A549 (cell line): ENCODE measurements at regions not wholly inside any gene's neighbourhood (a gene's known extent, or its start where the extent isn't known, plus 50 kb on each side); places are given as distances from the start of the nearest gene placed in this dataset.

Experiments
- ATAC-seq, 2 experiments: fragments of 200-7000 bp in 1 of 2; fragments of >200 bp in 1 of 2; cut with Nextera tagmentation in 1 of 2; cut with Tn5 transposase in 1 of 2; 3 replicates each; pipeline versions ENCODE4 v1.8.0 to v1.9.1; 2018 to 2020; ENCODE audit warnings: mild to moderate bottlenecking in 1 of 2, moderate library complexity in 1 of 2
- CTCF ChIA-PET: fragments of 300-600 bp; sonication (Branson Sonifier 250); formaldehyde crosslinking; extraction: SDS; loops from one replicate; lab custom pipeline; 2021; ENCODE audit warnings: antibody characterized with exemption, inconsistent platforms; lab: Yijun Ruan, JAX
- POLR2A ChIA-PET: fragments of 350-600 bp; formaldehyde crosslinking; extraction: SDS; loops from one replicate; lab custom pipeline; 2021; ENCODE audit warnings: antibody characterized with exemption, inconsistent platforms; lab: Yijun Ruan, JAX
- DNase-seq, 2 experiments: peaks; one replicate each; pipeline versions ENCODE4 v3.0.0 to v3.0.0-alpha.2; 2011 to 2016; ENCODE audit warnings: low read depth in 1 of 2, low spot score in 1 of 2
- FAIRE-seq: peaks from 2 replicates; lab custom pipeline; 2011; peaks lifted over from hg19 to GRCh38; lab: Jason Lieb, UNC
- H3K27ac ChIP-seq, 2 experiments: fragments of >200 bp; sonication (Bioruptor Twin); formaldehyde crosslinking; 3 replicates each; pipeline ENCODE4 v1.5.1; 2016 to 2017
- H3K4me1 ChIP-seq: fragments of >200 bp; sonication (Bioruptor Twin); formaldehyde crosslinking; 3 replicates; pipeline ENCODE4 v1.6.1; 2016
- H3K4me2 ChIP-seq: fragments of >200 bp; sonication (Bioruptor Twin); formaldehyde crosslinking; 3 replicates; pipeline ENCODE4 v1.6.1; 2016
- H3K4me3 ChIP-seq: fragments of >200 bp; sonication (Bioruptor Twin); formaldehyde crosslinking; 3 replicates; pipeline ENCODE4 v1.5.1; 2016
- H3K9me3 ChIP-seq: fragments of >200 bp; sonication (Bioruptor Twin); formaldehyde crosslinking; 3 replicates; pipeline ENCODE4 v1.6.1; 2016
- ATOH8 ChIP-seq: fragments of 250-450 bp; sonication (Bioruptor Pico); IDR thresholded peaks from 2 replicates; pipeline ENCODE4 v1.5.0; 2020; ENCODE audit warnings: low read depth, mild to moderate bottlenecking, moderate library complexity
- BCL3 ChIP-seq: fragments of >200 bp; sonication (Bioruptor Twin); formaldehyde crosslinking; IDR thresholded peaks from 3 replicates; pipeline ENCODE4 v1.6.1; 2016
- CBX8 ChIP-seq: fragments of 200-600 bp; sonication (generic); IDR thresholded peaks from 2 replicates; pipeline ENCODE4 v1.6.1; 2016
- CHD2 ChIP-seq: fragments of 150-350 bp; IDR thresholded peaks from 2 replicates; pipeline ENCODE4 v1.6.1; 2014; ENCODE audit warnings: low read length; ENCODE audit not compliant: partially characterized antibody
- CHD4 ChIP-seq: fragments of 200-600 bp; sonication (generic); IDR thresholded peaks from 2 replicates; pipeline ENCODE4 v1.6.1; 2016; ENCODE audit warnings: antibody characterized with exemption, mild to moderate bottlenecking, borderline replicate concordance
- EHF ChIP-seq: fragments of 250-450 bp; sonication (Bioruptor Pico); IDR thresholded peaks from 2 replicates; pipeline ENCODE4 v1.5.0; 2020; ENCODE audit warnings: mild to moderate bottlenecking
- EHMT2 ChIP-seq: fragments of 200-600 bp; sonication (generic); IDR thresholded peaks from 2 replicates; pipeline ENCODE4 v1.6.1; 2016; ENCODE audit warnings: antibody characterized with exemption, low read depth, mild to moderate bottlenecking, moderate library complexity
- ESRRA ChIP-seq: fragments of 150-350 bp; IDR thresholded peaks from 2 replicates; pipeline ENCODE4 v1.6.1; 2014; ENCODE audit warnings: mild to moderate bottlenecking, low read length, borderline replicate concordance
- FOSL2 ChIP-seq, 2 experiments: fragments of 450-650 bp in 1 of 2; fragments of >200 bp in 1 of 2; sonication (Bioruptor Twin) in 1 of 2; formaldehyde crosslinking; IDR thresholded peaks; 2 replicates each; pipeline versions ENCODE4 v1.5.0 to v1.6.1; 2016 to 2020; ENCODE audit warnings: mild to moderate bottlenecking in 1 of 2, moderate library complexity in 1 of 2
- FOXS1 ChIP-seq: fragments of 250-450 bp; sonication (Bioruptor Pico); IDR thresholded peaks from 2 replicates; pipeline ENCODE4 v1.5.0; 2020; ENCODE audit warnings: mild to moderate bottlenecking, moderate library complexity
- GATA3 ChIP-seq: IDR thresholded peaks from 2 replicates; pipeline ENCODE4 v1.6.1; 2012; ENCODE audit warnings: borderline replicate concordance
- HDAC2 ChIP-seq: fragments of 200-600 bp; sonication (generic); IDR thresholded peaks from 2 replicates; pipeline ENCODE4 v1.6.1; 2016
- HES2 ChIP-seq: fragments of >200 bp; sonication (Bioruptor Twin); formaldehyde crosslinking; IDR thresholded peaks from 2 replicates; pipeline ENCODE4 v1.6.1; 2016
- HEYL ChIP-seq: fragments of 250-450 bp; sonication (Bioruptor Pico); IDR thresholded peaks from 2 replicates; pipeline ENCODE4 v1.8.0; 2021; ENCODE audit warnings: mild to moderate bottlenecking, moderate library complexity
- JUNB ChIP-seq: fragments of >200 bp; sonication (Bioruptor Twin); formaldehyde crosslinking; IDR thresholded peaks from 2 replicates; pipeline ENCODE4 v1.6.1; 2016
- MAFK ChIP-seq: fragments of 450-650 bp; IDR thresholded peaks from 2 replicates; pipeline ENCODE4 v1.6.1; 2014; ENCODE audit not compliant: partially characterized antibody
- MAX ChIP-seq: IDR thresholded peaks from 2 replicates; pipeline ENCODE4 v1.6.1; 2012
- NFE2L2 ChIP-seq: fragments of 150-350 bp; conservative IDR thresholded peaks from 2 replicates; pipeline ENCODE4 v1.6.1; 2014; ENCODE audit warnings: low read length
- POLR2A ChIP-seq: IDR thresholded peaks from 2 replicates; pipeline ENCODE4 v1.6.1; 2012; ENCODE audit warnings: mild to moderate bottlenecking, low read length
- RCOR1 ChIP-seq: fragments of 150-350 bp; IDR thresholded peaks from 2 replicates; pipeline ENCODE4 v1.6.1; 2014; ENCODE audit warnings: antibody characterized with exemption, low read length, low read depth
- RFX5 ChIP-seq: fragments of 450-650 bp; IDR thresholded peaks from 2 replicates; pipeline ENCODE4 v1.7.1; 2014; ENCODE audit warnings: antibody characterized with exemption, mild to moderate bottlenecking, moderate library complexity
- SMC3 ChIP-seq: fragments of >200 bp; sonication (Bioruptor Twin); formaldehyde crosslinking; IDR thresholded peaks from 3 replicates; pipeline ENCODE4 v1.6.1; 2018; ENCODE audit warnings: inconsistent platforms
- SREBF2 ChIP-seq: fragments of 450-650 bp; IDR thresholded peaks from 2 replicates; pipeline ENCODE4 v1.6.1; 2014; ENCODE audit warnings: mild to moderate bottlenecking, moderate library complexity
- TFCP2L1 ChIP-seq: fragments of 250-450 bp; sonication (Bioruptor Pico); IDR thresholded peaks from 2 replicates; pipeline ENCODE4 v1.5.0; 2021; ENCODE audit warnings: mild to moderate bottlenecking
- TP53 ChIP-seq: fragments of 250-450 bp; sonication (Bioruptor Pico); IDR thresholded peaks from 2 replicates; pipeline ENCODE4 v1.5.0; 2021; ENCODE audit warnings: mild to moderate bottlenecking, moderate library complexity
- ZNF302 ChIP-seq: fragments of 250-450 bp; sonication (Bioruptor Pico); IDR thresholded peaks from 2 replicates; pipeline ENCODE4 v1.9.0; 2021; ENCODE audit warnings: inconsistent platforms, mild to moderate bottlenecking, moderate library complexity
- WGBS: methylation state at CpG from one replicate; pipeline ENCODE4 v1.1.6; 2017; ENCODE audit errors: missing lambda C conversion rate; 5-methylcytosine and 5-hydroxymethylcytosine counted together
- TF ChIP-seq, protein P1 (sequence below): IDR thresholded peaks from 2 replicates; pipeline ENCODE4 v1.6.1; 2012
- TF ChIP-seq, protein P2 (sequence below): fragments of 150-350 bp; IDR thresholded peaks from 2 replicates; pipeline ENCODE4 v1.6.1; 2014; ENCODE audit warnings: low read depth, mild to moderate bottlenecking, low read length

GRCh38 chr3:177426878-177427495 lies 229.7 kb upstream of the TBL1XR1 start:
- Histone ChIP-seq H3K4me1 (peaks cover 3% of the 10 kb centered on the region; the same call in 1 of the 3 replicates), H3K4me2 (no peak overlapping the region), H3K4me3 (no peak overlapping the region), H3K9me3 (no peaks in the 10 kb centered on the region), H3K27ac (no peak overlapping the region)
- ATAC-seq (no peak), DNase-seq (no peak), FAIRE-seq (no peak)
- no peak for TF ChIP-seq NFE2L2
- no peak for TF ChIP-seq MAFK
- TF ChIP-seq HES2: no peak
- TF ChIP-seq HDAC2: no peak
- TF ChIP-seq GATA3: no peak
- no peak for TF ChIP-seq CHD4
- no peak for TF ChIP-seq TP53 (CRISPR knock-in tag)
- 84% methylated on average over 6 of the region's 7 CpGs for WGBS
- ChIA-PET CTCF (no interaction called here), POLR2A (no interaction called here)

GRCh38 chr3:177427540-177427939 lies 230.3 kb upstream of the TBL1XR1 start:
- H3K27ac ChIP-seq: no peak overlapping the region
- H3K4me1 ChIP-seq: peaks cover 5% of the 10 kb centered on the region; the same call in 1 of the 3 replicates
- ChIA-PET POLR2A (no interaction called here), CTCF (no interaction called here)
- H3K4me2 ChIP-seq: no peak overlapping the region
- DNase-seq (no peak), FAIRE-seq (no peak), ATAC-seq (no peak)
- no peaks in the 10 kb centered on the region for H3K9me3 ChIP-seq
- H3K4me3 ChIP-seq: no peak overlapping the region
- 50% methylated on average over 1 of the region's 1 CpG for WGBS
- TF ChIP-seq TFCP2L1: no peak

DNA sequence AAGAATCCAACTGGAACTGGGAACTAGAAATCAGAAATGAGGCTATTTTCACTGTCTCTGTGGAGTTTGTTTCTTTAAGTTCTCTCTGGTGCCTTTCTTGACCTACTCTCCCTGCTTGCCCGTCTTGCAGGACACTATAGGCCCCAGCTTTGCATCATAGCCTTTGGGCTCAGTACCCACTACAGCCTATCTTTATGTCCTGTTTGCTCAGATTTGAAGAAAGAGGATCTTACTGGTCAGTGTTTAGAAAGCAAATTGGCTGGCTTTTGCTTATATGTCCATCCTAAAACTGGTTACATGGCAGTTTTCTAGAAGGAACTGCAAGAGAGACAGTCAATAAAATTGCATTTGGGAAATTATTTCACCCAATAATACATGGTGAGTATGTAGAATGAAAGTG lies 231.8 kb upstream of the TBL1XR1 start:
- TF ChIP-seq FOSL2 (IDR thresholded peaks at IDR 0.05): no peak
- TF ChIP-seq FOSL2 (CRISPR knock-in tag; IDR thresholded peaks at IDR 0.05): no peak
- no peak for TF ChIP-seq ZNF302
- no peak for TF ChIP-seq ATOH8 (CRISPR knock-in tag)
- TF ChIP-seq HEYL (CRISPR knock-in tag): no peak
- no peak for TF ChIP-seq SREBF2
- no peak for TF ChIP-seq MAX
- TF ChIP-seq, all 56 proteins: peak for 0
- ATAC-seq (no peak), DNase-seq (no peak), FAIRE-seq (no peak)
- 56% methylated on average over 1 of the region's 1 CpG for WGBS
- Histone ChIP-seq H3K4me1 (peaks cover 5% of the 10 kb centered on the region; the same call in 1 of the 3 replicates), H3K27ac (no peak overlapping the region), H3K9me3 (no peaks in the 10 kb centered on the region), H3K4me2 (no peak overlapping the region), H3K4me3 (no peak overlapping the region)
- ChIA-PET CTCF (no interaction called here), POLR2A (no interaction called here)

- TF ChIP-seq MAFK (no peak), MAX (no peak), ESRRA (no peak), TFCP2L1 (no peak), FOXS1 (CRISPR knock-in tag) (no peak), RCOR1 (no peak), SMC3 (no peak), EHF (CRISPR knock-in tag) (no peak), POLR2A (no peak), HEYL (CRISPR knock-in tag) (no peak), JUNB (no peak), CBX8 (no peak), CHD2 (no peak), EHMT2 (no peak), RFX5 (no peak), BCL3 (no peak)
- TF ChIP-seq, protein P1, sequence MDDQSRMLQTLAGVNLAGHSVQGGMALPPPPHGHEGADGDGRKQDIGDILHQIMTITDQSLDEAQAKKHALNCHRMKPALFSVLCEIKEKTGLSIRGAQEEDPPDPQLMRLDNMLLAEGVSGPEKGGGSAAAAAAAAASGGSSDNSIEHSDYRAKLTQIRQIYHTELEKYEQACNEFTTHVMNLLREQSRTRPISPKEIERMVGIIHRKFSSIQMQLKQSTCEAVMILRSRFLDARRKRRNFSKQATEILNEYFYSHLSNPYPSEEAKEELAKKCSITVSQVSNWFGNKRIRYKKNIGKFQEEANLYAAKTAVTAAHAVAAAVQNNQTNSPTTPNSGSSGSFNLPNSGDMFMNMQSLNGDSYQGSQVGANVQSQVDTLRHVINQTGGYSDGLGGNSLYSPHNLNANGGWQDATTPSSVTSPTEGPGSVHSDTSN: no peak
- TF ChIP-seq, protein P2, sequence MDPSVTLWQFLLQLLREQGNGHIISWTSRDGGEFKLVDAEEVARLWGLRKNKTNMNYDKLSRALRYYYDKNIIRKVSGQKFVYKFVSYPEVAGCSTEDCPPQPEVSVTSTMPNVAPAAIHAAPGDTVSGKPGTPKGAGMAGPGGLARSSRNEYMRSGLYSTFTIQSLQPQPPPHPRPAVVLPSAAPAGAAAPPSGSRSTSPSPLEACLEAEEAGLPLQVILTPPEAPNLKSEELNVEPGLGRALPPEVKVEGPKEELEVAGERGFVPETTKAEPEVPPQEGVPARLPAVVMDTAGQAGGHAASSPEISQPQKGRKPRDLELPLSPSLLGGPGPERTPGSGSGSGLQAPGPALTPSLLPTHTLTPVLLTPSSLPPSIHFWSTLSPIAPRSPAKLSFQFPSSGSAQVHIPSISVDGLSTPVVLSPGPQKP: no peak
- TF ChIP-seq, all 56 proteins: peak for 0
- DNase-seq (no peak), FAIRE-seq (no peak), ATAC-seq (no peak)
- Histone ChIP-seq H3K9me3 (no peaks in the 10 kb centered on the region), H3K27ac (no peak overlapping the region), H3K4me3 (no peak overlapping the region), H3K4me2 (no peak overlapping the region), H3K4me1 (peaks cover 5% of the 10 kb centered on the region; the same call in 1 of the 3 replicates)
- ChIA-PET CTCF (no interaction called here), POLR2A (no interaction called here)
- 71% methylated on average over 2 of the region's 2 CpGs for WGBS
Measured at GRCh38 chr3:177429771-177430170, 232.5 kb upstream of the TBL1XR1 start.
